WTC11 (cell line): ENCODE measurements at regions not wholly inside any gene's neighbourhood (a gene's known extent, or its start where the extent isn't known, plus 50 kb on each side); places are given as distances from the start of the nearest gene placed in this dataset.
"Not testable (repeated sequence)": the region's sequence is repeated elsewhere in the genome, so short reads cannot be mapped to it uniquely, and the experiment has no call there.

Source experiments
- ATAC-seq: fragments of 200-7000 bp; cut with Tn5 transposase; 2 replicates; pipeline ENCODE4 v1.10.0; 2021; ENCODE audit warnings: mild to moderate bottlenecking, moderate library complexity
- CTCF ChIA-PET: fragments of 300-600 bp; sonication (Branson Sonifier 250); formaldehyde crosslinking; loops from one replicate; lab custom pipeline; 2021; ENCODE audit warnings: antibody characterized with exemption; lab: Charles Lee
- POLR2A ChIA-PET: fragments of 350-600 bp; sonication (Branson Sonifier 250); formaldehyde crosslinking; loops from one replicate; lab custom pipeline; 2021; ENCODE audit warnings: antibody characterized with exemption; lab: Charles Lee
- DNase-seq: peaks from one replicate; pipeline ENCODE4 v3.0.0; 2021; ENCODE audit warnings: low spot score
- H3K27ac Mint-ChIP-seq: 2 replicates; pipeline ENCODE4 v1.8.0; 2021; ENCODE audit warnings: mixed read lengths
- H3K27me3 Mint-ChIP-seq: 2 replicates; pipeline ENCODE4 v1.8.0; 2021; ENCODE audit warnings: low read depth, mild to moderate bottlenecking, moderate library complexity, mixed read lengths
- H3K36me3 Mint-ChIP-seq: 2 replicates; pipeline ENCODE4 v1.8.0; 2021; ENCODE audit warnings: mixed read lengths
- H3K4me1 Mint-ChIP-seq: 2 replicates; pipeline ENCODE4 v1.8.0; 2022; ENCODE audit warnings: mixed read lengths
- H3K4me3 Mint-ChIP-seq: 2 replicates; pipeline ENCODE4 v1.8.0; 2021; ENCODE audit warnings: mild to moderate bottlenecking, moderate library complexity, mixed read lengths
- H3K9me3 Mint-ChIP-seq: 2 replicates; pipeline ENCODE4 v1.8.0; 2021; ENCODE audit warnings: mixed read lengths
- AFF4 ChIP-seq: sonication (generic); formaldehyde crosslinking; IDR thresholded peaks from 2 replicates; pipeline ENCODE4 v1.8.1; 2023; ENCODE audit warnings: mild to moderate bottlenecking, missing genetic modification reagents, borderline replicate concordance
- ATF1 ChIP-seq: sonication (generic); formaldehyde crosslinking; IDR thresholded peaks from 2 replicates; pipeline ENCODE4 v1.8.1; 2023; ENCODE audit warnings: mild to moderate bottlenecking, moderate library complexity, missing genetic modification reagents
- ELF4 ChIP-seq: sonication (generic); formaldehyde crosslinking; IDR thresholded peaks from 2 replicates; pipeline ENCODE4 v1.8.1; 2022; ENCODE audit warnings: low read depth, mild to moderate bottlenecking, moderate library complexity, missing genetic modification reagents
- ETV6 ChIP-seq: sonication (generic); formaldehyde crosslinking; IDR thresholded peaks from 2 replicates; pipeline ENCODE4 v1.8.1; 2022; ENCODE audit warnings: mild to moderate bottlenecking, missing genetic modification reagents
- FOXP4 ChIP-seq: sonication (generic); formaldehyde crosslinking; IDR thresholded peaks from 2 replicates; pipeline ENCODE4 v1.8.0; 2022; ENCODE audit warnings: mild to moderate bottlenecking, missing genetic modification reagents
- GTF2I ChIP-seq: fragments of 250-450 bp; sonication (Bioruptor Pico); conservative IDR thresholded peaks from 2 replicates; pipeline ENCODE4 v1.4.0; 2021; ENCODE audit warnings: mild to moderate bottlenecking
- MYBL2 ChIP-seq: sonication (generic); formaldehyde crosslinking; IDR thresholded peaks from 2 replicates; pipeline ENCODE4 v1.8.1; 2023; ENCODE audit warnings: mild to moderate bottlenecking, moderate library complexity, missing genetic modification reagents
- NR2C2 ChIP-seq: sonication (generic); formaldehyde crosslinking; IDR thresholded peaks from 2 replicates; pipeline ENCODE4 v1.8.0; 2022; ENCODE audit warnings: mild to moderate bottlenecking, missing genetic modification reagents
- TEAD1 ChIP-seq: sonication (generic); formaldehyde crosslinking; IDR thresholded peaks from 2 replicates; pipeline ENCODE4 v1.8.0; 2022; ENCODE audit warnings: mild to moderate bottlenecking, missing genetic modification reagents
- TEAD4 ChIP-seq: sonication (generic); formaldehyde crosslinking; IDR thresholded peaks from 2 replicates; pipeline ENCODE4 v1.8.0; 2022; ENCODE audit warnings: mild to moderate bottlenecking, missing genetic modification reagents
- TP53 ChIP-seq: sonication (generic); formaldehyde crosslinking; IDR thresholded peaks from 2 replicates; pipeline ENCODE4 v1.8.1; 2023; ENCODE audit warnings: mild to moderate bottlenecking, missing genetic modification reagents
- ZNF138 ChIP-seq: sonication (generic); formaldehyde crosslinking; conservative IDR thresholded peaks from 2 replicates; pipeline ENCODE4 v1.8.1; 2022; ENCODE audit warnings: mild to moderate bottlenecking, moderate library complexity, missing genetic modification reagents
- ZNF232 ChIP-seq: sonication (generic); formaldehyde crosslinking; IDR thresholded peaks from 2 replicates; pipeline ENCODE4 v1.8.0; 2022; ENCODE audit warnings: mild to moderate bottlenecking, missing genetic modification reagents
- TF ChIP-seq, protein P1 (sequence below): sonication (generic); formaldehyde crosslinking; IDR thresholded peaks from 2 replicates; pipeline ENCODE4 v1.8.1; 2023; ENCODE audit warnings: mild to moderate bottlenecking, missing genetic modification reagents

DNA sequence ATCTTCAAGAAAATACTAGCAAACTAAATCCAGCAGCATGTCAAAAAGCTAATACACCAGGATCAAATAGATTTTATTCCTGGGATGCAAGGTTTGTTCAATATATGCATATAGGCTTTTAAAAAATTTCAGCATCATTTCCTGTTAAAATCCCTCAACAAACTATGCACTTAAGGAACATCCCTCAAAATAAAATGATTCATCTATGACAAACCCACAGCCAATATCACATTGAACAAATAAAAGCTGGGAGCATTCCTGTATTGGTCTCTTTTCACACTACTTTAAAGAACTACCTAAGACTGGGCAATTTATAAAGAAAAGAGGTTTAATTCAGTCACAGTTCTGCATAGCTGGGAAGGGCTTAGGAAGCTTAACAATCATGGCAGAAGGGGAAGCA is 726.7 kb downstream of the GRXCR1 start (continued):
- TF ChIP-seq, protein P1, sequence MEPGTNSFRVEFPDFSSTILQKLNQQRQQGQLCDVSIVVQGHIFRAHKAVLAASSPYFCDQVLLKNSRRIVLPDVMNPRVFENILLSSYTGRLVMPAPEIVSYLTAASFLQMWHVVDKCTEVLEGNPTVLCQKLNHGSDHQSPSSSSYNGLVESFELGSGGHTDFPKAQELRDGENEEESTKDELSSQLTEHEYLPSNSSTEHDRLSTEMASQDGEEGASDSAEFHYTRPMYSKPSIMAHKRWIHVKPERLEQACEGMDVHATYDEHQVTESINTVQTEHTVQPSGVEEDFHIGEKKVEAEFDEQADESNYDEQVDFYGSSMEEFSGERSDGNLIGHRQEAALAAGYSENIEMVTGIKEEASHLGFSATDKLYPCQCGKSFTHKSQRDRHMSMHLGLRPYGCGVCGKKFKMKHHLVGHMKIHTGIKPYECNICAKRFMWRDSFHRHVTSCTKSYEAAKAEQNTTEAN (CRISPR knock-in tag) = no peak
- no peak for TF ChIP-seq GTF2I
- no peak for TF ChIP-seq ZNF138 (CRISPR knock-in tag)
- TF ChIP-seq TEAD4 (CRISPR knock-in tag) = no peak
- TF ChIP-seq ELF4 (CRISPR knock-in tag) = no peak

GRCh38 chr4:43637893-43638292 is 745.4 kb downstream of the GRXCR1 start:
- H3K27me3 Mint-ChIP-seq, CTCF ChIA-PET, H3K4me1 Mint-ChIP-seq, ATAC-seq, POLR2A ChIA-PET, H3K27ac Mint-ChIP-seq, H3K4me3 Mint-ChIP-seq: not testable (repeated sequence)
- Mint-ChIP-seq H3K9me3 (peaks cover 57% of the 10 kb centered on the region), H3K36me3 (peaks cover 33% of the 10 kb centered on the region)
- DNase-seq = peak; percentile 18

DNA sequence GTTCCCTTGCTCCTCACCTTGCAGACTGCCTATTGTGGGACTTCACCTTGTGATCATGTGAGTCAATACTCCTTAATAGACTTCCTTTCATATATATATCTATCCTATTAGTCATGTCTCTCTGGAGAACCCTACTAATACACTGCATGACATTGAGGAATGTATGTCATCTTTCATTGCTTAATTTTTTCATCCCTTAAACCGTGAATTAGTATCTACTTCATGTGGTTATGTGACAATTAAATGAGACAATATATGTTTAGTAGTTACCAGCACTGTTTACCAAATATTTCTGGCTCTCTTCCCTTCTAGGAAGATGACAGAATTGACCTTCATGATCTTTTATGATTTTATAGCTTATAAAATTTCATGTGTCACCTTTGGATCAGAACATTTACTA is 759.5 kb downstream of the GRXCR1 start:
- POLR2A ChIA-PET = no interaction called here
- Mint-ChIP-seq H3K27ac (no peak overlapping the region), H3K4me1 (no peaks in the 10 kb centered on the region), H3K27me3 (no peaks in the 10 kb centered on the region)
- no peak for DNase-seq
- ATAC-seq = no peak
- TF ChIP-seq ZNF232 (no peak), ZNF138 (CRISPR knock-in tag) (no peak), MYBL2 (CRISPR knock-in tag) (no peak), ETV6 (CRISPR knock-in tag) (no peak), AFF4 (no peak), TP53 (CRISPR knock-in tag) (no peak)
- TF ChIP-seq, all 79 proteins: peak for 0
- CTCF ChIA-PET = no interaction called here
- H3K4me3 Mint-ChIP-seq = no peak overlapping the region
- peaks cover 39% of the 10 kb centered on the region for H3K9me3 Mint-ChIP-seq
- H3K36me3 Mint-ChIP-seq = peaks cover 23% of the 10 kb centered on the region

DNA sequence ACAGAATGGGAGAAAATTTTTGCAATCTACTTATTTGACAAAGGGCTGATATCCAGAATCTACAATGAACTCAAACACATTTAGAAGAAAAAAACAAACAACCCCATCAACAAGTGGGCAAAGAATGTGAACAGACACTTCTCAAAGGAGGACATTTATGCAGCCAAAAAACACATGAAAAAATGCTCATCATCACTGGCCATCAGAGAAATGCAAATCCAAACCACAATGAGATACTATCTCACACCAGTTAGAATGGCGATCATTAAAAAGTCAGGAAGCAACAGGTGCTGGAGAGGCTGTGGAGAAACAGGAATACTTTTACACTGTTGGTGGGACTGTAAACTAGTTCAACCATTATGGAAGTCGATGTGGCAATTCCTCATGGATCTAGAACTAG is 767.0 kb downstream of the GRXCR1 start:
- not testable (repeated sequence) for H3K27me3 Mint-ChIP-seq

DNA sequence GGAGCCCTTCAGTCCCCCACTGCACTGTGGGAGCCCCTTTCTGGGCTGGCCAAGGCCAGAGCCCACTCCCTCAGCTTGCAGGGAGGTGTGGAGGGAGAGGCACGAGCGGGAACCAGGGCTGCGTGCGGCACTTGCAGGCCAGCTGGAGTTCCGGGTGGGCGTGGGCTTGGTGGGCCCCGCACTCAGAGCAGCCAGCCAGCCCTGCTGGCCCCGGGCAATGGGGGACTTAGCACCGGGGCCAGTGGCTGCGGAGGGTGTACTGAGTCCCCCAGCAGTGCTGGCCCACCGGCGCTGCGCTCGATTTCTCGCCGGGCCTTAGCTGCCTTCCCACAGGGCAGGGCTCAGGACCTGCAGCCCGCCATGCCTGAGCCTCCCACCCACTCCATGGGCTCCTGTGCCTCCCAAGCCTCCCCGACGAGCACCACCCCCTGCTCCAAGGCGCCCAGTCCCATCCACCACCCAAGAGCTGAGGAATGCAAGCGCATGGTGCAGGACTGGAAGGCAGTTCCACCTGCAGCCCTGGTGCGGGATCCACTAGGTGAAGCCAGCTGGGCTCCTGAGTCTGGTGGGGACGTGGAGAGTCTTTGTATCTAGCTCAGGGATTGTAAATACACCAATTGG is 776.2 kb downstream of the KCTD8 start:
- POLR2A ChIA-PET = interaction anchor here (0.6 kb wide), 1 partner anchor 9 kb away, joined by 3 read pairs; no protein-coding TSS in a partner anchor
- DNase-seq, H3K27me3 Mint-ChIP-seq, H3K27ac Mint-ChIP-seq, H3K36me3 Mint-ChIP-seq, ATAC-seq, H3K4me3 Mint-ChIP-seq, H3K4me1 Mint-ChIP-seq, CTCF ChIA-PET: not testable (repeated sequence)
- H3K9me3 Mint-ChIP-seq = peaks cover 36% of the 10 kb centered on the region

More for the DNA sequence above, 767.0 kb downstream of the GRXCR1 start:
- CTCF ChIA-PET, DNase-seq, H3K4me1 Mint-ChIP-seq, POLR2A ChIA-PET, ATAC-seq, H3K4me3 Mint-ChIP-seq, H3K27ac Mint-ChIP-seq: not testable (repeated sequence)
- Mint-ChIP-seq H3K36me3 (peaks cover 12% of the 10 kb centered on the region), H3K9me3 (peaks cover 34% of the 10 kb centered on the region)

- H3K27ac Mint-ChIP-seq = no peak overlapping the region
- H3K4me3 Mint-ChIP-seq = no peak overlapping the region
- peaks cover 9% of the 10 kb centered on the region for H3K9me3 Mint-ChIP-seq
- H3K36me3 Mint-ChIP-seq = no peaks in the 10 kb centered on the region
- no peaks in the 10 kb centered on the region for H3K27me3 Mint-ChIP-seq
- POLR2A ChIA-PET = no interaction called here
- DNase-seq (no peak), ATAC-seq (no peak)
- no peaks in the 10 kb centered on the region for H3K4me1 Mint-ChIP-seq
- CTCF ChIA-PET = no interaction called here
- TF ChIP-seq FOXP4 (no peak), TEAD1 (no peak), NR2C2 (no peak), AFF4 (no peak), ATF1 (CRISPR knock-in tag) (no peak)
These were observed 768.2 kb downstream of the KCTD8 start for GRCh38 chr4:43680421-43680820.
